OCI-LY3 (cell line): ENCODE measurements at regions not wholly inside any gene's neighbourhood (a gene's known extent, or its start where the extent isn't known, plus 50 kb on each side); places are given as distances from the start of the nearest gene placed in this dataset.

ENCODE experiments used
- EZH2phosphoT487 ChIP-seq: fragments of 200-600 bp; shearing (Covaris generic); IDR thresholded peaks from 2 replicates; pipeline ENCODE4 v1.6.1; 2018; ENCODE audit warnings: antibody characterized with exemption, mixed run types, low read depth
- TF ChIP-seq, protein P1 (sequence below): fragments of 200-600, 300-600 bp; sonication (generic); IDR thresholded peaks from 2 replicates; pipeline ENCODE4 v1.5.1; 2014; ENCODE audit warnings: antibody characterized with exemption, low read length, low read depth

DNA sequence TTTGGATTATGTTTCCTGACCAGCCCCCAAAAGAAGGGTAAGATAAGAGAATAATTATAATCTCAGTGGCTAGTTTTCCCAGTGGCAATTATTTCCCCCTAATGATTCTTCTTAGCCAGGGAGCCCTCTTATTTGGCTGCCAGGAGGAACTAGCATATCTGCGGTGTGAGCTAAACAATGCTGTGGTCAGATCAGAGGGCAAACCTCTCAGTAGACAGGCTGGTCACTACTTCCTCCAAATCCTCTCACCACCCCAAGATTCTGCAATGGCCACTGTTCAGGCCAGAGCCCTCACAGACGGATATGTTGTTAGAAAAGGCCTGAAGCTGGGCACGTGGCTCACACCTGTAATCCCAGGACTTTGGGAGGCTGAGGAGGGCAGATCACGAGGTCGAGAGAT is 273.4 kb upstream of the SASH1 start:
- TF ChIP-seq, protein P1, sequence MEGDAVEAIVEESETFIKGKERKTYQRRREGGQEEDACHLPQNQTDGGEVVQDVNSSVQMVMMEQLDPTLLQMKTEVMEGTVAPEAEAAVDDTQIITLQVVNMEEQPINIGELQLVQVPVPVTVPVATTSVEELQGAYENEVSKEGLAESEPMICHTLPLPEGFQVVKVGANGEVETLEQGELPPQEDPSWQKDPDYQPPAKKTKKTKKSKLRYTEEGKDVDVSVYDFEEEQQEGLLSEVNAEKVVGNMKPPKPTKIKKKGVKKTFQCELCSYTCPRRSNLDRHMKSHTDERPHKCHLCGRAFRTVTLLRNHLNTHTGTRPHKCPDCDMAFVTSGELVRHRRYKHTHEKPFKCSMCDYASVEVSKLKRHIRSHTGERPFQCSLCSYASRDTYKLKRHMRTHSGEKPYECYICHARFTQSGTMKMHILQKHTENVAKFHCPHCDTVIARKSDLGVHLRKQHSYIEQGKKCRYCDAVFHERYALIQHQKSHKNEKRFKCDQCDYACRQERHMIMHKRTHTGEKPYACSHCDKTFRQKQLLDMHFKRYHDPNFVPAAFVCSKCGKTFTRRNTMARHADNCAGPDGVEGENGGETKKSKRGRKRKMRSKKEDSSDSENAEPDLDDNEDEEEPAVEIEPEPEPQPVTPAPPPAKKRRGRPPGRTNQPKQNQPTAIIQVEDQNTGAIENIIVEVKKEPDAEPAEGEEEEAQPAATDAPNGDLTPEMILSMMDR, result no peak
- no peak for TF ChIP-seq EZH2phosphoT487
